Fibroblast of lung (primary cell): ENCODE measurements at regions not wholly inside any gene's neighbourhood (a gene's known extent, or its start where the extent isn't known, plus 50 kb on each side); places are given as distances from the start of the nearest gene placed in this dataset.

ENCODE experiments used
- DNase-seq, 2 donors: peaks; one replicate each; pipeline versions ENCODE4 v3.0.0 to v3.0.0-alpha.2; 2010; ENCODE audit warnings: low read depth in 2 of 2
- H2AFZ ChIP-seq: 2 replicates; pipeline ENCODE4 v1.5.1; 2012; ENCODE audit warnings: low read length, control low read depth, inconsistent platforms
- H3K27ac ChIP-seq: 2 replicates; pipeline ENCODE4 v1.5.1; 2011; ENCODE audit warnings: low read length, control low read depth; ENCODE audit not compliant: insufficient read depth
- H3K27me3 ChIP-seq: 2 replicates; pipeline ENCODE4 v1.5.1; 2011; ENCODE audit warnings: mild to moderate bottlenecking, low read length; ENCODE audit not compliant: control insufficient read depth, insufficient read depth
- H3K36me3 ChIP-seq: 2 replicates; pipeline ENCODE4 v1.5.1; 2011; ENCODE audit warnings: low read length; ENCODE audit not compliant: control insufficient read depth, insufficient read depth
- H3K4me1 ChIP-seq: 2 replicates; pipeline ENCODE4 v1.5.1; 2011; ENCODE audit warnings: low read length; ENCODE audit not compliant: control insufficient read depth, insufficient read depth; ENCODE audit errors: extremely low read depth
- H3K4me2 ChIP-seq: 2 replicates; pipeline ENCODE4 v1.5.1; 2011; ENCODE audit warnings: low read length, control low read depth; ENCODE audit not compliant: insufficient read depth; ENCODE audit errors: extremely low read depth
- H3K4me3 ChIP-seq, 4 experiments: fragments of 200-600 bp in 1 of 4; sonication (generic) in 1 of 4; replicated peaks in 1 of 4; 2 replicates each; pipeline ENCODE4 v1.5.1; 2011 to 2016; ENCODE audit warnings: low read length in 4 of 4, low read depth in 3 of 4, mild to moderate bottlenecking in 3 of 4, control low read depth in 2 of 4, inconsistent platforms in 1 of 4, mixed read lengths in 1 of 4; ENCODE audit not compliant: insufficient read depth in 1 of 4; ENCODE audit errors: control extremely low read depth in 1 of 4
- H3K79me2 ChIP-seq: 2 replicates; pipeline ENCODE4 v1.5.1; 2012; ENCODE audit warnings: mild to moderate bottlenecking, low read length, inconsistent platforms; ENCODE audit not compliant: control insufficient read depth, insufficient read depth
- H3K9ac ChIP-seq: 2 replicates; pipeline ENCODE4 v1.5.1; 2011; ENCODE audit warnings: mild to moderate bottlenecking, low read length, control low read depth; ENCODE audit not compliant: insufficient read depth
- H3K9me3 ChIP-seq: 2 replicates; pipeline ENCODE4 v1.5.1; 2012; ENCODE audit warnings: low read depth, low read length; ENCODE audit not compliant: control insufficient read depth, insufficient read depth
- H4K20me1 ChIP-seq: 2 replicates; pipeline ENCODE4 v1.5.1; 2011; ENCODE audit warnings: low read length; ENCODE audit not compliant: control insufficient read depth, insufficient read depth; ENCODE audit errors: extremely low read depth
- CTCF ChIP-seq, 2 donors: IDR thresholded peaks in 1 of 2; conservative IDR thresholded peaks in 1 of 2; 1 replicate in 1 of 2; 2 replicates in 1 of 2; pipeline ENCODE4 v1.5.1; 2011 to 2012; ENCODE audit warnings: low read length in 2 of 2, control low read depth in 1 of 2, inconsistent platforms in 1 of 2, low read depth in 1 of 2, mild to moderate bottlenecking in 1 of 2
- EZH2 ChIP-seq: IDR thresholded peaks from 2 replicates; pipeline ENCODE4 v1.5.1; 2012; ENCODE audit warnings: low read length, control low read depth, mild to moderate bottlenecking; ENCODE audit errors: missing control alignments

GRCh38 chr6:74075896-74076295 is 379.9 kb downstream of the CD109 start:
- TF ChIP-seq CTCF (conservative IDR thresholded peaks at IDR 0.05 in 1 of 2, IDR thresholded peaks at IDR 0.05 in 1 of 2; ENCODE audit: low read depth in 1 of 2, low read length in 2 of 2) (no peak), EZH2 (no peak)
- Histone ChIP-seq H3K27me3 (no peaks in the 10 kb centered on the region), H3K4me1 (peaks cover 2% of the 10 kb centered on the region), H3K9ac (no peak overlapping the region), H3K27ac (no peak overlapping the region), H3K4me3 (no peak overlapping the region), H3K79me2 (no peaks in the 10 kb centered on the region), H3K36me3 (no peaks in the 10 kb centered on the region), H4K20me1 (no peaks in the 10 kb centered on the region), H3K9me3 (no peaks in the 10 kb centered on the region), H3K4me2 (no peak overlapping the region), H2AFZ (no peak overlapping the region)
- DNase-seq: no peak

GRCh38 chr6:74075323-74075722 is 379.3 kb downstream of the CD109 start:
- no peaks in the 10 kb centered on the region for H4K20me1 ChIP-seq
- TF ChIP-seq CTCF (conservative IDR thresholded peaks at IDR 0.05 in 1 of 2, IDR thresholded peaks at IDR 0.05 in 1 of 2; ENCODE audit: low read depth in 1 of 2, low read length in 2 of 2) (no peak), EZH2 (no peak)
- H3K9me3 ChIP-seq: no peaks in the 10 kb centered on the region
- DNase-seq: peak in 1 of 2 donors; percentile 79
- H3K27me3 ChIP-seq: no peaks in the 10 kb centered on the region
- H3K4me3 ChIP-seq: no peak overlapping the region
- peaks cover 2% of the 10 kb centered on the region for H3K4me1 ChIP-seq
- no peaks in the 10 kb centered on the region for H3K36me3 ChIP-seq
- H3K9ac ChIP-seq: no peak overlapping the region
- H3K27ac ChIP-seq: no peak overlapping the region
- H2AFZ ChIP-seq: no peak overlapping the region
- no peak overlapping the region for H3K4me2 ChIP-seq
- H3K79me2 ChIP-seq: no peaks in the 10 kb centered on the region

GRCh38 chr6:74074645-74075044 is 378.6 kb downstream of the CD109 start:
- Histone ChIP-seq H3K27ac (no peak overlapping the region), H3K79me2 (no peaks in the 10 kb centered on the region), H4K20me1 (no peaks in the 10 kb centered on the region), H2AFZ (no peak overlapping the region), H3K4me3 (no peak overlapping the region), H3K27me3 (no peaks in the 10 kb centered on the region), H3K4me1 (peaks cover 5% of the 10 kb centered on the region), H3K9ac (no peak overlapping the region), H3K36me3 (no peaks in the 10 kb centered on the region), H3K9me3 (no peaks in the 10 kb centered on the region), H3K4me2 (no peak overlapping the region)
- TF ChIP-seq CTCF (conservative IDR thresholded peaks at IDR 0.05 in 1 of 2, IDR thresholded peaks at IDR 0.05 in 1 of 2; ENCODE audit: low read depth in 1 of 2, low read length in 2 of 2): no peak
- no peak for TF ChIP-seq EZH2
- DNase-seq: no peak
